ENCODE measurements at regions not wholly inside any gene's neighbourhood (a gene's known extent, or its start where the extent isn't known, plus 50 kb on each side); places are given as distances from the start of the nearest gene placed in this dataset.

DNA sequence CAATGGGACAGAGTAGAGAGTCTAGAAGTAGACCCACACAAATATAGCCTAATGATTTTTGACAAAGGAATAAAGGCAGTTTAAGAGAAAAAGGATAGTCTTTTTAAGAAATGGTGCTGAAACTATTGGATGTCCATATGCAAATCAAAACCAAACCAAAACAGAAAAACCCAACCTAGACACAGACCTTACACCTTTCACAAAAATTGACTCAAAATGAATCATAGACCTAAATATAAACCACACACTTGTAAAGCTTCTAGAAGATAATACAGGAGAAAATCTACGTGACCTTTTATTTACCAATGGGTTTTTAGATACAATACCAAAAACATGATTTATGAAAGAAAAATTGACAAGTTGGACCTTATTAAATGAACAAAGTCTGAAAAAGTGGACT, 66.4 kb upstream of the MPHOSPH6 start:
- no peak overlapping the region for H3K27ac ChIP-seq (ENCODE audit: low read length)
- BruUV-seq (replicated peaks), result no TSS peak
- no peaks in the 10 kb centered on the region for H3K9me3 ChIP-seq (ENCODE audit: control insufficient read depth, insufficient read depth, low read depth, low read length)
- H3K27me3 ChIP-seq (ENCODE audit: control insufficient read depth, insufficient read depth, low read length), result no peaks in the 10 kb centered on the region
- no peak overlapping the region for H3K4me3 ChIP-seq (ENCODE audit: low read depth in 2 of 2, low read length in 2 of 2)
- H3K4me1 ChIP-seq (ENCODE audit: control insufficient read depth, insufficient read depth, low read length), result no peaks in the 10 kb centered on the region
- POLR2A ChIA-PET, result no interaction called here
- intact Hi-C loops (cut with micrococcal nuclease; ENCODE audit: unreplicated experiment) (no loop called here), in situ Hi-C loops (cut with HindIII; ENCODE audit: low pct_unique_long_range_greater_than_20kb, low sequenced_read_pairs) (no loop called here)
- CTCF ChIA-PET, result no interaction called here
- H3K36me3 ChIP-seq (ENCODE audit: control insufficient read depth, insufficient read depth, low read length), result no peaks in the 10 kb centered on the region
- DNase-seq (ENCODE audit: low read depth, low spot score) (no peak), ATAC-seq (no peak)
- TF ChIP-seq REST (IDR thresholded peaks at IDR 0.05; ENCODE audit: insufficient read depth in 1 of 2, low read depth in 2 of 2, low read length in 1 of 2), result no peak
- TF ChIP-seq POLR2AphosphoS5 (IDR thresholded peaks at IDR 0.05; ENCODE audit: low read depth, low read length), result no peak
- no peak for TF ChIP-seq TCF7L2 (IDR thresholded peaks at IDR 0.05; ENCODE audit: low read depth, low read length)
- no peak for TF ChIP-seq SIN3A (IDR thresholded peaks at IDR 0.05; ENCODE audit: borderline replicate concordance, insufficient read depth, low read depth, low read length)
- TF ChIP-seq, protein P1, sequence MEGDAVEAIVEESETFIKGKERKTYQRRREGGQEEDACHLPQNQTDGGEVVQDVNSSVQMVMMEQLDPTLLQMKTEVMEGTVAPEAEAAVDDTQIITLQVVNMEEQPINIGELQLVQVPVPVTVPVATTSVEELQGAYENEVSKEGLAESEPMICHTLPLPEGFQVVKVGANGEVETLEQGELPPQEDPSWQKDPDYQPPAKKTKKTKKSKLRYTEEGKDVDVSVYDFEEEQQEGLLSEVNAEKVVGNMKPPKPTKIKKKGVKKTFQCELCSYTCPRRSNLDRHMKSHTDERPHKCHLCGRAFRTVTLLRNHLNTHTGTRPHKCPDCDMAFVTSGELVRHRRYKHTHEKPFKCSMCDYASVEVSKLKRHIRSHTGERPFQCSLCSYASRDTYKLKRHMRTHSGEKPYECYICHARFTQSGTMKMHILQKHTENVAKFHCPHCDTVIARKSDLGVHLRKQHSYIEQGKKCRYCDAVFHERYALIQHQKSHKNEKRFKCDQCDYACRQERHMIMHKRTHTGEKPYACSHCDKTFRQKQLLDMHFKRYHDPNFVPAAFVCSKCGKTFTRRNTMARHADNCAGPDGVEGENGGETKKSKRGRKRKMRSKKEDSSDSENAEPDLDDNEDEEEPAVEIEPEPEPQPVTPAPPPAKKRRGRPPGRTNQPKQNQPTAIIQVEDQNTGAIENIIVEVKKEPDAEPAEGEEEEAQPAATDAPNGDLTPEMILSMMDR (IDR thresholded peaks at IDR 0.05), result no peak

DNA sequence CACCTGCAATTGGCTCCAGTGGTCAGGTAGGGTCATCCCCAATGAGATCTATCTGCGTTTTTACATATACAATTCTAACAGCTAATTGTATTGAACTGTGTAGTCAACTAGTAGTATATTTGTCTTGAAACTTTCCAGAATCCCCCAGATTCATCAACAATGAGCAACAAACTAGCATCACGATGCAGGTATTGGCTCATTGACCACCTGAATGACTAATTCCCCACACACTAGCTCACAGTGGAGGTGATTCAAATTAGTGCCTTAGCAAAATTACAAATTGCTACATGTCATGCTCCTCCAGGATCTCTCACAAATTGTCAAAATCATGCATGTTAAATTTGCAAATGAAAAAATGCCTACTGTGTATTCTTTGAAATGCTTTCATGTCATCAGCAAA, 62.8 kb upstream of the MPHOSPH6 start:
- no peaks in the 10 kb centered on the region for H3K9me3 ChIP-seq (ENCODE audit: control insufficient read depth, insufficient read depth, low read depth, low read length)
- no peak overlapping the region for H3K4me3 ChIP-seq (ENCODE audit: low read depth in 2 of 2, low read length in 2 of 2)
- H3K36me3 ChIP-seq (ENCODE audit: control insufficient read depth, insufficient read depth, low read length), result no peaks in the 10 kb centered on the region
- no peaks in the 10 kb centered on the region for H3K4me1 ChIP-seq (ENCODE audit: control insufficient read depth, insufficient read depth, low read length)
- in situ Hi-C loops (cut with HindIII; ENCODE audit: low pct_unique_long_range_greater_than_20kb, low sequenced_read_pairs), result no loop called here
- TF ChIP-seq, protein P1 (IDR thresholded peaks at IDR 0.05), result no peak
- TF ChIP-seq SIN3A (IDR thresholded peaks at IDR 0.05; ENCODE audit: borderline replicate concordance, insufficient read depth, low read depth, low read length) (no peak), POLR2AphosphoS5 (IDR thresholded peaks at IDR 0.05; ENCODE audit: low read depth, low read length) (no peak)
- BruUV-seq (replicated peaks), result no TSS peak
- POLR2A ChIA-PET, result no interaction called here
- no peaks in the 10 kb centered on the region for H3K27me3 ChIP-seq (ENCODE audit: control insufficient read depth, insufficient read depth, low read length)
- intact Hi-C loops (cut with micrococcal nuclease; ENCODE audit: unreplicated experiment), result no loop called here
- ATAC-seq, result no peak
- CTCF ChIA-PET, result no interaction called here
- H3K27ac ChIP-seq (ENCODE audit: low read length), result no peak overlapping the region
- no peak for DNase-seq (ENCODE audit: low read depth, low spot score)
